ENCODE measurements at regions not wholly inside any gene's neighbourhood (a gene's known extent, or its start where the extent isn't known, plus 50 kb on each side); places are given as distances from the start of the nearest gene placed in this dataset.

DNA sequence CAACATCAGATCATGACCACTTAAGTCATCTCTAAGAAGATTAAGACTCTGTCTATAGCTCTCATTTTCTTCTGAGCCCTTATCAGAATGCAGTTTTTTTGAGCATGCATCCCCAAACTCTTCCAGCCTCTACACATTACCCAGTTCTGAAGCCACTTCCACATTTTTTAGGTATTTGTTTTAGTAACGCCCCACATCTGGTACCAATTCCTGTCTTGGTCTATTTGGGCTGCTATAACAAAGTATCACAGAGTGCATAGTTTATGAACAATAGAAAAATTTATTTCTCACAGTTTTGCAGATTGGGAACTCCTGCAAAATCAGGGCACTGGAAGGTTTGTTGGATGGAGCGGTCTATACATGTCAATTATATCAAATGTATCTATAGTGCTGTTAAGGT is 107.7 kb upstream of the KCND2 start:
- Histone ChIP-seq H3K4me3 (ENCODE audit: low read depth in 1 of 2, low read length in 1 of 2) (no peak overlapping the region), H3K36me3 (no peaks in the 10 kb centered on the region), H3K4me1 (ENCODE audit: control insufficient read depth in 1 of 2, insufficient read depth in 1 of 2, low read depth in 1 of 2, low read length in 1 of 2) (no peaks in the 10 kb centered on the region), H3K27me3 (no peaks in the 10 kb centered on the region), H3K27ac (no peak overlapping the region), H3K9me3 (no peaks in the 10 kb centered on the region)
- no peak for TF ChIP-seq CTCF (IDR thresholded peaks at IDR 0.05)

GRCh38 chr7:120168066-120168465 is 104.9 kb upstream of the KCND2 start:
- Histone ChIP-seq H3K36me3 (no peaks in the 10 kb centered on the region), H3K27ac (no peak overlapping the region), H3K9me3 (no peaks in the 10 kb centered on the region), H3K4me1 (ENCODE audit: control insufficient read depth in 1 of 2, insufficient read depth in 1 of 2, low read depth in 1 of 2, low read length in 1 of 2) (no peaks in the 10 kb centered on the region), H3K4me3 (ENCODE audit: low read depth in 1 of 2, low read length in 1 of 2) (no peak overlapping the region), H3K27me3 (no peaks in the 10 kb centered on the region)
- TF ChIP-seq CTCF (IDR thresholded peaks at IDR 0.05) = no peak

DNA sequence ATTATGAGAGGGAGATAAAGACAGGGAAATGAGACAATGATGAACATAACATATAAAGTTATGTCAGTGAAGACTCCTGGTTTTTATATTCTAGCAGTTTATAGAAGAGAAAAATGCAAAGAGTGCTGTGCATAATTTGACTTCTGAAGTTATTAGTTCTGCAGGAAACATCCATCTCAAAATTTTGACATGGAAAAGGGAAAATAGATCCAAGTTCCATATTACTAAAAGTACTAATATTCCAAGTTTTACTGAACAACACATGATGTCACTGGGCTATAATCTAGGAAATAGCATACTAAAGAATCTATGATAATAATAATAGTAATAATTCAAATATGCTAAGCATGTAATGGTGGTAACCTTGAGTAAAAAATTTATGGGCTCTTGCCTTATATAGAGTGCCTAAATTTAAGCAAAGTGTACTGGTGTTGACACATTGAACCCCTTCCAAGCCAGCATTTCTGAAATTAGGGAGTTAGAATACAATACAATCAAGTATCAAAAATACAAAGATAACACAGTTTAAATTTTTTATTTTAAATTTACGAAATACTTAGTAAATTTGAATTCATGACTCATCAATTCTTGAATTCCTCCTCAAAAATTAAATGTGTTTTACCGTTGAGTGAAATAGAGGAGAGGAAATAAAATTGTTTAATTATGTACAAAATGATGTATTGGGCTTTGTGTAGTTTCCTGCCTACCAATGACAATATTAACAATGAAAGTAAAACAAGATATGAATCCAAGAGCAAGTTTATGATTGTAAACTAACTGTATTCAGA is 102.8 kb upstream of the KCND2 start:
- Histone ChIP-seq H3K4me1 (ENCODE audit: control insufficient read depth in 1 of 2, insufficient read depth in 1 of 2, low read depth in 1 of 2, low read length in 1 of 2) (no peaks in the 10 kb centered on the region), H3K27ac (no peak overlapping the region), H3K9me3 (no peaks in the 10 kb centered on the region), H3K4me3 (ENCODE audit: low read depth in 1 of 2, low read length in 1 of 2) (no peak overlapping the region), H3K36me3 (no peaks in the 10 kb centered on the region), H3K27me3 (no peaks in the 10 kb centered on the region)
- no peak for TF ChIP-seq CTCF (IDR thresholded peaks at IDR 0.05)

- H3K36me3 ChIP-seq = no peaks in the 10 kb centered on the region
- H3K9me3 ChIP-seq = no peaks in the 10 kb centered on the region
- TF ChIP-seq CTCF (IDR thresholded peaks at IDR 0.05) = no peak
- no peaks in the 10 kb centered on the region for H3K27me3 ChIP-seq
- no peak overlapping the region for H3K4me3 ChIP-seq (ENCODE audit: low read depth in 1 of 2, low read length in 1 of 2)
- H3K4me1 ChIP-seq (ENCODE audit: control insufficient read depth in 1 of 2, insufficient read depth in 1 of 2, low read depth in 1 of 2, low read length in 1 of 2) = no peaks in the 10 kb centered on the region
- no peak overlapping the region for H3K27ac ChIP-seq
Observed at GRCh38 chr7:120170834-120171233, 102.1 kb upstream of the KCND2 start.

DNA sequence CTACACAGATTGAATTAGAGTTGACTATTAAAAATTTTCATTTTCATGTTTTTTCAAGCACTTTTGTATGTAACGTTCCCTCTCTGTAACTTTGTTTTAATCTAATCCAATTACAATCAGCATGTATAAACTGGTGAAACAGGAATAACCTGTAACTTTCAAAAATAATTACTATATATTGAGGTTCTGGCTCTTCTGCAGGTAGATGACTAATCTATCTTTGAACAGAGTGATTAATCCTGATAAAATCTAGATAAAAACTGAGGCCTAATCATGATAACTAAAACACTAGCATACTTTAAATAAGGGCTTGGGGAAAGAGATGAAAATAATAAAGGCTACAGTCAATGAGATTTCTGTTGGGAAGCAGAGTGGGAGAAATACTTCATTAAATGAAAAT is 101.6 kb upstream of the KCND2 start:
- Histone ChIP-seq H3K36me3 (no peaks in the 10 kb centered on the region), H3K27ac (no peak overlapping the region), H3K9me3 (no peaks in the 10 kb centered on the region), H3K4me1 (ENCODE audit: control insufficient read depth in 1 of 2, insufficient read depth in 1 of 2, low read depth in 1 of 2, low read length in 1 of 2) (no peaks in the 10 kb centered on the region), H3K27me3 (no peaks in the 10 kb centered on the region), H3K4me3 (ENCODE audit: low read depth in 1 of 2, low read length in 1 of 2) (no peak overlapping the region)
- no peak for TF ChIP-seq CTCF (IDR thresholded peaks at IDR 0.05)

All from neutrophil (primary cell).